22Rv1 (cell line): ENCODE measurements at regions not wholly inside any gene's neighbourhood (a gene's known extent, or its start where the extent isn't known, plus 50 kb on each side); places are given as distances from the start of the nearest gene placed in this dataset.

Experiments used
- CTCF ChIP-seq: fragments of 450-650 bp; IDR thresholded peaks from 2 replicates; pipeline ENCODE4 v1.5.1; 2017; ENCODE audit warnings: mild to moderate bottlenecking
- ZFX ChIP-seq: fragments of 450-650 bp; IDR thresholded peaks from 2 replicates; pipeline ENCODE4 v1.6.1; 2017; ENCODE audit warnings: antibody characterized with exemption, borderline replicate concordance

DNA sequence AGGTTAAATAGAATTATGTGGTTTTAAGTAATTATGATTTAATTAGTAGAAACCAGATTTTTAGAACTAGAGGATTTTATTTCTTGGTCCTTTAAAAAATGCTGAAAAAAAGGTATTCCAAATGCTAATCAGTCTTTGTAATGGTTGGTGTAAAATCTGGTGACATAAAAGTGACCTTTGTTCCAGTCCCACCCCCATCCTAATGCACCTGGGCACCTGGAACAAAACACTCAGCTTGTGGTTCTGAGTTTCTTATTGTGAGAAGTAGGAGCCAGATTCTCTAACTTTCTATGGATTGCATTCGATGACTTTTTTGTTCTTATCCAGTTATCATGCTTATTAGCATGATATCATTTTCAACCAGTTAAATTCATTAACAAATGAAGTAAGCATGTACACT is 115.1 kb upstream of the CTNND2 start:
- TF ChIP-seq CTCF (no peak), ZFX (no peak)
